ENCODE measurements at regions not wholly inside any gene's neighbourhood (a gene's known extent, or its start where the extent isn't known, plus 50 kb on each side); places are given as distances from the start of the nearest gene placed in this dataset.

- BruUV-seq (replicated peaks) = no TSS peak
- Histone ChIP-seq H3K4me2 (ENCODE audit: low read length) (no peak overlapping the region), H3K4me1 (ENCODE audit: control insufficient read depth in 1 of 2, insufficient read depth in 2 of 2, low read length in 2 of 2) (no peaks in the 10 kb centered on the region), H3K9me3 (ENCODE audit: control insufficient read depth in 1 of 2, insufficient read depth in 1 of 2, low read depth in 1 of 2, low read length in 2 of 2) (no peaks in the 10 kb centered on the region), H3K4me3 (replicated peaks in 1 of 2; ENCODE audit: low read depth in 1 of 2, low read length in 2 of 2) (no peak overlapping the region), H2AFZ (ENCODE audit: low read depth, low read length, poor library complexity, severe bottlenecking) (no peak overlapping the region), H4K20me1 (ENCODE audit: insufficient read depth) (no peaks in the 10 kb centered on the region), H3K9ac (ENCODE audit: low read length) (no peak overlapping the region), H3K79me2 (ENCODE audit: insufficient read depth, low read length) (no peaks in the 10 kb centered on the region), H3K27ac (ENCODE audit: low read depth, low read length) (no peak overlapping the region), H3K9me2 (ENCODE audit: insufficient read depth) (no peaks in the 10 kb centered on the region), H3K27me3 (ENCODE audit: insufficient read depth, low read length) (no peaks in the 10 kb centered on the region; the same call in 1 of the 2 replicates), H3K36me3 (ENCODE audit: control insufficient read depth in 1 of 2, insufficient read depth in 2 of 2, low read length in 2 of 2) (no peaks in the 10 kb centered on the region)
- intact Hi-C loops (cut with micrococcal nuclease) = no loop called here
- ChIA-PET RAD21 (ENCODE audit: low non-redundant PET in 1 of 2, low total read pairs in 2 of 2, uncharacterized antibody in 2 of 2, unreplicated experiment in 2 of 2) (no interaction called here), POLR2A (no interaction called here), CTCF (no interaction called here)
- ATAC-seq = no peak
- TF ChIP-seq JUND (IDR thresholded peaks at IDR 0.05) (no peak), ATF3 (IDR thresholded peaks at IDR 0.05) (no peak), ELF1 (IDR thresholded peaks at IDR 0.05; ENCODE audit: borderline replicate concordance, low read depth) (no peak), POLR2A (IDR thresholded peaks at IDR 0.05; ENCODE audit: borderline replicate concordance, extremely low read depth, insufficient read depth, insufficient read length) (no peak), CBX3 (IDR thresholded peaks at IDR 0.05; ENCODE audit: low read depth) (no peak), TCF7L2 (IDR thresholded peaks at IDR 0.05; ENCODE audit: borderline replicate concordance, extremely low read depth, insufficient read depth, insufficient read length) (no peak), ZFX (IDR thresholded peaks at IDR 0.05) (no peak), ZBTB33 (IDR thresholded peaks at IDR 0.05; ENCODE audit: extremely low read depth, insufficient replicate concordance, low read length) (no peak), RAD21 (IDR thresholded peaks at IDR 0.05; ENCODE audit: low read depth) (no peak), CEBPB (IDR thresholded peaks at IDR 0.05; ENCODE audit: low read depth) (no peak), SRF (IDR thresholded peaks at IDR 0.05; ENCODE audit: low read depth) (no peak), REST (IDR thresholded peaks at IDR 0.05; ENCODE audit: low read depth) (no peak), ZNF274 (IDR thresholded peaks at IDR 0.05; ENCODE audit: low read depth, low read length) (no peak), YY1 (IDR thresholded peaks at IDR 0.05; ENCODE audit: extremely low read depth, insufficient replicate concordance, low read depth, low read length) (no peak), EGR1 (IDR thresholded peaks at IDR 0.05; ENCODE audit: low read depth) (no peak)
- DNase-seq (ENCODE audit: low read depth, low spot score) = no peak
Measured at GRCh38 chr2:204480676-204481075, 64.6 kb upstream of the PARD3B start.
